ENCODE measurements at regions not wholly inside any gene's neighbourhood (a gene's known extent, or its start where the extent isn't known, plus 50 kb on each side); places are given as distances from the start of the nearest gene placed in this dataset.
"Not testable (repeated sequence)": the region's sequence is repeated elsewhere in the genome, so short reads cannot be mapped to it uniquely, and the experiment has no call there.

DNA sequence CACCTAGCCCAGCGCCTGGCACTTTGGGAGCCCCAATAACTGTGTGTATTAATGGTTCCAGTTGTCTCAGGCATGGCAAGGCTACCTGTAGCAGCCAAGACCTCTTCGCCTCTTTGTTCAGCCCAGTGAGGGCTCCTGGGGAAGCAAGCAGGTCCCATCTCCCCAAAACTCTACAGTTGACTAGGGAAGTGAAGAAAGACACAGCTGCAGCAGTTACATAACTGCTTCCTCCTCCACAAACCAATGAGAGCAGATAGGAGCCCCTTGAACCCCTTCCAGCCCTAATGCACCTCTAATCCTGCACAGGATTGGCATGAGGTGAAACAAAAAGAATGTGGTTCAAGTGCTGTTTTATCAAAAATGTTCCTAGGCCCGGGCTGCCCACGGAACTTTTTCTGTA lies 100.5 kb downstream of the SYF2 start:
- DNase-seq: no peak

DNA sequence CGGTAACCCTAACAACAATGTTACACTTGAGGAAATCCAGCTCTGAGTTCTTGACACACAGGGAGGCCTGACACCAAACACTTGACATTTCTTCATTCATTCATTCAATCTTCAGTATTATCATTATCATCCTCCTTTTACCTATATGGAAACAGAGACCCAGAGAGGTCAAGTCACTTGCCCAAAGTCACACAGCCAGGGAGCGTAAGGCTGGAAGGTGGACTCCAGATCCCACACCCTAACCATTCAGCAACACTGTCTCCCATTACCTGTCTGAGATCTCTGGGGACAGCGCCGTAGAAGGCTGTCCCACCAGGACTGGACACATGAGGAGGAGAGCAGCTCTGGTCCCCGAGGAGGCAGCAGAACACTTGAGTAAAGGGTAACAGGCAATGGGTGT lies 101.4 kb downstream of the SYF2 start:
- no peak for DNase-seq

DNA sequence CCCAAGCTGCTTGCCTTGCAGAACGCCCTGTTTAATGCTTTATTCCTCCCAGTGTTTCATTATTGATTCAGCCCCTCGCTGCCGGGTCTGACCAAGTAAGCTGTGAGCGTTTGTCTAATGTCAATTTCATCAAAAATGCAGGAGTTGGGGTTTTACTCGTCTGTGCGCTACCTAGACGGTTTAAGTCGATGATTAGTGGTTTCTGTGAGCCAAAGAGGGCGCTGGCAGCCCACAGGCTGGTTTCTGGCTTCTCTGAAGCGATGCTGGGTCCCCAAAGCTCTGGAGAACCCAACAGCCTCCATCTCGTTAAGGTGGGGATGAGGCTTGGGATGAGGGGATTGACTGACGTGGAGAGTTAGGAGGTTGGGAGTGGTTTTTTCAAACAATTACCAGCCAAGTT lies 102.9 kb downstream of the SYF2 start:
- DNase-seq: no peak

DNA sequence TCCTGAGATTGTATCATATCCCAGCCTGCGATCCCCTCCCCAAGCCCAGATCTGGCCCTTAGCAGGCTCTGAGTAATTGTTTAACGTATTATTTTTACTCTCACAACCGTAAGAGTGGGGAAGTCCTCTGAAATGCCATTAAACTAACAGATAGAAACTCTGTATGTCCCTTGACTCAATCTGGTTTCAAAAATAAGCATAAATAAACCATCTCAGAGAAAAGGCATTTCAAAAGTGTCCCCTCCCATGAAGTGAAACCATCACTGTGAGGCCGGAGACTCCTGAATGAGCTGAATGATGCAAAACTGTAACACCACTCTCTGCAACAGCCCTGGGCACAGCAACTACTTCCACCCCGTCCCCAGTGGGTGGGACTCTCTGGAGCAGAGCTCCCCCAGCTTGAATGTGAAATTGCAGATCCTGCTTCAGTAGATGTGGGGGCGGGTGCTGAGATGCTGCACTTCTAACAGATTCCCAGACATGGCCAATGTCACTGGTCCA lies 104.1 kb downstream of the SYF2 start:
- no peak for DNase-seq

DNA sequence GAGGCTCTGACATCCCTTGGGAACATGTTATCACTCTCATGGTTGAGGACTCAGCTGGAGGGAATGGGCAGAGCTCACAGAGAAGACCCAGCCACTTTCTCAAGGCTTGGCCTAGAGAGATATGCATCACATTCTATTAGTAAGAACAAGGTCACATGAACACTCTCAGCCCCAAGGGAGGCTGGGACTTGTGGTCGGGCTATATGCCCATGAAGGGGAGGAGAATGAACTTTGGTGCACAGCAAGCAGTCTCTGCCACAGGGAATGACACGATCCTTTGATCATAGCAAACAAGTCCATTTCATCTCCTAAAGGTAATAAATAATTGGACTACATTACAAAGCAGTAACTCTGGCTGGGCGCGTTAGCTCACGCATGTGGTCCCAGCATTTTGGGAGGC lies 105.7 kb downstream of the SYF2 start:
- no peak for DNase-seq

DNA sequence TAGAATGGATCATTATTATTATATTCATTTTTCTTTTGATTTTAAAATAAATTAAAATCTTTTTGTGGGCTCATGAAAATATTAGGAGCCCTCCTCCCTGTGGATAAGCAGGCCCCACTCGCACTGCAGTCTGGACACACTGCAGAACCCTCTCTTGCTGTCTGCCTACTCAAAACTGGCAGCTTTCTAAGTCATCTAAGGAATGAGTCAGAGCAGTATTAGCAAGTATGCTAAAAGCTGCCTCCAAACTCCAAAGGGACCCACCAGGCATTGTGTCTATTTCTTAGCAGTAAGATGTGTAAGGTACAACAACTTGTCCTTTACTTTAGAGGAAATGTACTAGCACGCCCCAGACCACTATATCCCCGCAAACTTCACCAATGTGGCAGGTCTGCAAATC lies 108.8 kb downstream of the SYF2 start:
- no peak for DNase-seq

DNA sequence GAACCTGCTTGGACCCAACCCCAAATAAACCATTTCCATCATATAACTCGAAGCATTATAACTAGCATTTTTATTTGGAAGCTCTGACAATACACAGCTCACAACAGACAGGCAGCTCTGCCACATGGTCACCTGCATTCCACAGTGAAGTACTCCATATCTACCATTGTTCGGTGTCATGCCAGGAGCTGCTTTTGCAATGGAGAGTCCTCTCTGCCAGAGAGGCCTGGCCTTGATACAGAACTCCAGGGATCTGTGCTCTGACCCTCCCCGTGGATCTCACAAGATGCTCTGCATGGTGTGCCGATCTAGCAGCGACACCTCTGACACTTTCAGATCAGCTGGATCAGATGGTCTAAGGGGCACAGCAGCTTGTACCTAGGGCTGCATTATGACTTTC lies 109.6 kb downstream of the SYF2 start:
- DNase-seq: no peak

DNA sequence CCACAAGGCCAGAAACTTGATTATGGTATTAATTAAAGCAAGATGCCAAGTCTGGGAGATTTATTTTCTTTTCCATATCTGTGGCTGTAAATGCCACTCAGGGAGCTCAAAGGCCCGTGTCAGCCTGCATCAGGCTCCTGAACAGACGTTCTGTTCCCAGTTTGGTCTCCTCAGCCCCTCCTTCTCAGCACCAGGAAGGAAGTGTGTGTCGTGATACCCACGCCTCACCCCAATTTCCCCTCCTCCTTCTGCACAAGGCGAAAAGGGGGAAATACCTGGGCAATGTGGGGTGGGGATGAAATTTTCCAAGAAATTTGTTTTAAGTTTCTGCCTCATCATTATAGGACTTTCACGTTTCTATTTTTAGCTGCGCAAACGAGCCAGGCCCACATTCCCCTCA lies 112.0 kb downstream of the SYF2 start:
- DNase-seq: no peak

DNA sequence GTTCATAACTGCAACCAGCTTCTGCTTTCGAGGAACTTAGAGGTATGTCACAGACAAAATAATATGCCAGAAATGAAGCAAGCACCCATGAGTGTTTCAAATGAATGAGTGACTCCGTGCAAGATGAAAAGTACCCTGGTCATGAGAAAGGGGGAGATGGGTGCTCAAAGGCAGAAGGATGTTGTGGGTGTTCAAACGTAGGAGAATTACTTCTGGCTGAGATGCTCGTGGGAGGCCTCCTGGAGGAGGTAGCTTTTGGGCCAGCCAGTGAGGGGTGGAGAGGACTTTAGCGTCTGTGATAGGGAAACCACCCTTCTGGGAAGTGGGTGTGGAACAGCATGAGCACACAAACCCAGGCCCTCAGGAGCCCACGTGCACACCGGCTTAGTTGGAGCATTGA lies 113.8 kb downstream of the SYF2 start:
- DNase-seq: no peak

DNA sequence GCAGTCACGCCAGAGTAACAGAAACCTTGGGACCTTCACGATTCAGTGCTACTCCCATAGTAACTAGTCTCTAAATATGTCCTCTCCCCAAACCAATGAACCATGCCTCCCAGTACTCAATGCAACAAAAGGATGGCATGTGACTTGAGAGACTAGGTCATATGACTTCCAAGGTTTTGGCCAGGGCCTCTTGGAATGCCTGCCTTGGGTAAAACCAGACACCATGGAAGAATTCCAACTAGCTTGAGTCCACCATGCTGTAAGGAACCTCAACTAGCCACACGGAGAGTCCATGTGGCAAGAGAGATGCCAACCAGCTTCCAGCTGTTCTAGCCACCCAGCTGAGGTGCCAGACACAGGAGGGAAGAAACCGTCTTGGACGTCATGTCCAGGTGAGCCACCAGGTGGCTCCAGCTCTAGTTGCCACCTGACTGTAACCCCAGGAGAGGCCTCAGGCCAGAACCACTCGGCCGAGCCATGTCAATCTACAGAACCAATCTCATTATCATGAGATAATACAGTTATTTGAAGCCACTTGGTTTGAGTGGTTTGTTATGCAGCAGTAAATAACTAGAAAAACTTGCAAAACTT lies 115.0 kb downstream of the SYF2 start:
- DNase-seq: no peak

DNA sequence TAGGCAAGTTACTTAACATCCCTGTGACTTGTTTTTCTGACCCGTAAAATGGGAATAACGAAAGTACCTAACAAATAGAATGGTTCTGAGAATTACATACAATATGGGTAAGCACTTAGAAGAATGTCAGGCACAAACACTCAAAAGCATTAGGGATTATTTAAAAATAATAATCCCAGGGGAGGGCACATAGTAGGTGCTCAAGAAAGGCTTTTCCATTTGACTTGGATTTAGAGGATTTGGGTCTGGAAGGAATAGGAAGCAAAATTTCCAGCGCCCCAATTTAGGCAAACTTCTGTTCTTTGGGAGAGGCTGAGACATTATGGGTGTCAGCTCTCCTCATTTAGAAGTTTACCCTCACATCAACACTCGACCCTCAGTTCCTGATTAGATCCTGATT lies 115.5 kb downstream of the SYF2 start:
- no peak for DNase-seq

DNA sequence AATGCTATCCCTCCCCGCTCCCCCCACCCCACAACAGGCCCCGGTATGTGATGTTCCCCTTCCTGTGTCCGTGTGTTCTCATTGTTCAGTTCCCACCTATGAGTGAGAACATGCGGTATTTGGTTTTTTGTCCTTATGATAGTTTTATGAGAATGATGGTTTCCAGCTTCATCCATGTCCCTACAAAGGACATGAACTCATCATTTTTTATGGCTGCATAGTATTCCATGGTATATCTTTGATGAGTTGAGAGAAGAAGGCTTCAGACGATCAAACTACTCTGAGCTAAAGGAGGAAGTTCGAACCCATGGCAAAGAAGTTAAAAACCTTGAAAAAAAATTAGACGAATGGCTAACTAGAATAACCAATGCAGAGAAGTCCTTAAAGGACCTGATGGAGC lies 116.2 kb downstream of the SYF2 start:
- not testable (repeated sequence) for DNase-seq

DNA sequence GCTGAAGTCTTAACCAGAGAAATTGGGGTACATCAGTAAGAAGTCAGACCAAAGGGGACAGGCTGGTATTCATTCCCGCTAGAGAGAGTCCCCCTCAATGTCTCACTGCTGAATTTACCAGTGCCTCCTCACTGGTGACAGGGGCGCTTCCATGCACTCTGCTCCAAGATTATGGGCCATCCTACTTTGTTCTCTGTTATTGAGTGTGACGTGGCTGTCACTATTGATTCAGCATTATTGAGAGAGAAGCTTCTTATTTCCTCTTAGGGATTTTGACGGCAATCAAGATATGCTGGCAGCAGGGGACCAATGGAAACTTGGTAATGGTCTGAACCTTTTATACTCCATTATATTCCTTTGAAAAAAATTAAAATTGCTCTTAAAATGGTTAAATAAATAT lies 118.6 kb downstream of the SYF2 start:
- DNase-seq: no peak

DNA sequence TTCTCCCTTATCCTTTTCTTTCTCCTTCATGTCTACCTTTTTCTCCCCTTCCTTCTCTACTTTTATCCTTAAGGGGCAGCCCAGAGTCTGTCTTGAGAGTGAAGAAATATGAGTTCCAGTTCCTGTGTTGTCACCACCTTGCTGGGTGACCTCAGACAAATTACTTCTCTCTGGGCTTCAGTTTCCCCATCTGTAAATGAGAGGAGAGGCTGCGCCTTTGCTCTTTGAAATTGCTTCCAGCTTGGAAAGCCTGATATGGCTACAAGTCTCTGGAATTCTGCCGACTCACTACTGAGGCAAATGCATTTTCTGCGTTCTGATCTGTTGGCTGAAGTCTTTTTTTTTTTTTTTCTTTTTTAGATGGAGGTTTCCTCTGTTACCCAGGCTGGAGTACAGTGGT lies 119.2 kb downstream of the SYF2 start:
- DNase-seq: no peak

DNA sequence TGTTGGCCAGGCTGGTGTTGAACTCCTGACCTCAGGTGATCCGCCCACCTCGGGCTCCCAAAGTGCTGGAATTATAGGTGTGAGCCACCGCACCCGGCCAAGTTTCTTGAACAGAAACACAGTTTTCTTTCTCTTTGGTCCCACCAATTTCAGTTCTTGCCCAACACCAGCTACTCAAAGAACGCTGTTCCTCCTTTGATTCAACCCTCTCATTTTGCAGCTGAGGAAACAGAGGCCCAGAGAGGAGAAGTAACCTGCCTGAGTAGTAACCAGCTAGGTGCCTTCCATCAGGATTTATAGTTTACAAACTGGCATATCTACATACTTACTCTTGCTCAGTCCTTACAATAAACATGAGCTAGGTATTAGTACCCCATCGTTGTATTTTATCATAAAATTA lies 119.9 kb downstream of the SYF2 start:
- no peak for DNase-seq

DNA sequence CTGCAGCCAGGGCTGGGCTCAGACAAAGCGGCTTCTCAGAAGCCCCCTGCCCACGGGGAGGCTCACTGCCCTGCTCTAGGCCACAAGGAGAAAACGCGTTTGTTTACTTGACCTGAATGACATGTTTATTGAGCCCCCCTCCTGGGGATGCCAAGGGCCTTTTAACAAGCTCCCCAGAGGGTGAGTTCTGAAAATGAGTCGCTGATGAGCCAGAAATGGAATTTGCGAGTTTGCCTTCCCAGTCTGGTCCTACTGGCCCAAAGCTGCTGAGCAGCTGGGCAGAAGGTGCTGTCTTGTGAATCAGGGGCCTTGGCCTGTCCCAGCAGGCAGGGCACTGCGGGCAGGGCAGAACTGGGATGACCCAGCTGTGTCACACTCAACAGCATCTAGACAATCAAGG lies 120.6 kb downstream of the SYF2 start:
- no peak for DNase-seq

DNA sequence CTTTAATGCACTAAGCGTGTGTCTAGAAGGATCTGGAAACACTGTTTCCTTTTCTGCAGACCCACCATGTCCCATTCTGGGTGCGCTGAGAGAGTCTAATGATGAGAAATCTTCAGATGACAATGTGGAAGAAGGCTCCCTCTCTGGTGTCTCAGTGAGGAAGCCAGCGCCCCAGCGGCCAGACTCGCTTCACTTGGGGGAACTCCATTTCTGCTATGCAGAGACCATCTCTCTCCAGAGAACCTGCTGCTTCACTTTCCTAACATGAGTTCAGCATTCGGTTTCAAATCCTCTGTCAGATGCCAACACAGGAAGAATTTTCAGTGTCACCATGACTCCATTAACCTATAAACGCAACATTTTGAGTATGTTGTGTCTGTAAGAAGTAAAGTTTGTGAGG lies 121.8 kb downstream of the SYF2 start:
- DNase-seq: no peak

DNA sequence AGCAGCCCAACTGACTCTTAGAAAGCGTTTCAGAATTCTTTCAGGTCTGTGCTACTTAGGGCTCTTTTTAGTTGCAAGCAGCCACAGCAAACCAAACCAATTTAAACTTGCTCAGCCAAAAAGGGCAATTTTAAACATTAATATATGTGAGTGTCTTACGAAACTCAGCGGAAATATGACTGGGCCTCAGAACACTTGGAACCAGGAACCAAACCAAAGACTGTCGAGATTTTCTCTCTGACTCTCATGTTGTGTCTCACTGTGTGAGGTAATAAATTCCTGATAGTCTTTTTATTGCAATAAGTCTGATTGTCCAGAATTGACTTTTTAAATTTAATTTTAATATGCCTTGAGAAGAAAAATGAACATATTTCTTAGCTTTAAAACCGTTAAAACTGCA lies 122.3 kb downstream of the SYF2 start:
- no peak for DNase-seq

DNA sequence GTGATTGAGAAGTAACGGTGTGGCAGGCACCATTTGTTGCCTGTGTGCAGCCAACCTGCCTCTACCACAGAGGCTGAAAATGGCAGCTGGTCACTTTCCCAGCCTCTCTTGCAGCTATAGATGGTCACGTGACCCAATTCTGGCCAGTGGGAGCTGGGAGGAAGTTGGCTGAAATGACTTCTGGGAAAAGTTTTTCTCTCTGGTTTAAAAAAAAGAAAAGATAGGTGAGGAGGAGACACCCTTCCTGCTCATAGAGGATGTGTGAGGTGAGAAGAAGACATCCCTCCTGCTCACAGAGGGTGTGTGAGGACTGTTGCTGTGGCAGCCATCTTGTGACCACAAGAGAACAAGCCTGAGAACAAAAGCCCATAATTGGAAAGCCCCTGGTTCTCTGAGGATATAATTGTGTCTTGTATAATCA lies 122.8 kb downstream of the SYF2 start:
- no peak for DNase-seq

DNA sequence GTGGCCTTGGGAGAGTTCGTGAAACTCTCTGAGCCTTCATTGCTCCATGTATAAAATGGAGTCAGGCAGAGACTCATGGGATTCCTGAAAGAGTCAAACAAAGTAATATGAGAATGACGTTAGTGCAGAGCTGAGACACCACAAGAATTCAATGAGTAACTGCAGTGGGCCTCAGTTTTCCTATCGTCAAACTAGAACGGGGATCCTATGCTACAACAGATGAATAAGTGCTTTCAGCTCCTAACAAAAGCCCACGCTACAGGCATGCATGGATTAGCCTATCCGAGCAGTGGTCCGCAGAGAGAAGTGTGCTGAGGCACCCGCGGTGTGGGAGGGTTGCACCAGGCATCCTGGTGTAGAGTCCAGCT lies 124.7 kb downstream of the SYF2 start:
- no peak for DNase-seq

DNA sequence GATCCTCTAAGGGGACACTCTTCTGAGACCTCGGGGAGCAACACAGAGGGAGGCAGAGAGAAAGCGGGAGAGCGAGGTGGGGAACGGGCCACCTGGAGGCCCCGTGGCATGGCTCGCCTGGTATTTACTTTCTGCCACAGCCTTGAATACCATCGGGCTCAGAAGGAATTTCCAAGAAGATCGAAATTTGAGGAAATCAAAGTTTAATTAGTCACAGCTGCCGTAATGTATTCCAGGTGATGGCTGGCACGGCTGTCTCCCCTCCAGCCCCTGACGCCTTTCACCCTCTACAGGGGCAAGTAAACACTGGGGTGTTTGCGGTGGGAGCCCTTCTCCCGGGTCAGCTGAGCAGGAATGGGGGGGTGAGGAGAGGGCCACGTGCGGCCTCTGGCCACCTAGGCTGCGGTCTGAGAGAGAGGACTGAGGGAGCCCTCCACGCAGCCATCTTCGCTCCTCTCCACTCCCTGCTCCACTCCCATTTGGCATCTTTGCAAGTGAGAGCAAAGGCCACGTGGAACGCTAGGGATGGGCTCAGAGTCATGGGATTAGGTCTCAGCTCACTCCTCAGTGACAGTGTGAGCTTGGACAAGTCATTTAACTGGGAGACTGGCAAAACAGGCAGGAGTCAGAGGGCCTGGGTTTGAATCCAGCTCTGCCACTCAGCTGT lies 125.2 kb downstream of the SYF2 start:
- DNase-seq: no peak

DNA sequence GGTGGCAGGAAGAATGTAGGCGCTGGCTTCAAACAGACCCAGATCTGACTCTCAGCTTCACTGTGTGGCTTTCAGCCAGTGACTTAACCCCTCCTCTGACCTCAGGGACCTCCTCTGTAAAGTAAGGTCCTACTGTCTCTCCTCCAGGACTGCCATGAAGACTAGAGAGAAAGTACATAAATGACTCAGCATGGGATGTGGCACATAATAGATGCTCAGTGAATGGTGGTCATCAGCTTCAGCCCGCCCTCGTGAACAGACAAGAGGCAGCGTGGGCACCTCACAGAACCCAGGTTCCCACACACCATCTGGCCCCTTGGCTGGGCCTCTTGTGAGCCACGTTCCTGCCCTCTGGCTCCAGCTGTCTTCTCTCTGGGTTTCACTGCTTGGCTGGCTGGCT lies 126.0 kb downstream of the SYF2 start:
- DNase-seq: no peak

DNA sequence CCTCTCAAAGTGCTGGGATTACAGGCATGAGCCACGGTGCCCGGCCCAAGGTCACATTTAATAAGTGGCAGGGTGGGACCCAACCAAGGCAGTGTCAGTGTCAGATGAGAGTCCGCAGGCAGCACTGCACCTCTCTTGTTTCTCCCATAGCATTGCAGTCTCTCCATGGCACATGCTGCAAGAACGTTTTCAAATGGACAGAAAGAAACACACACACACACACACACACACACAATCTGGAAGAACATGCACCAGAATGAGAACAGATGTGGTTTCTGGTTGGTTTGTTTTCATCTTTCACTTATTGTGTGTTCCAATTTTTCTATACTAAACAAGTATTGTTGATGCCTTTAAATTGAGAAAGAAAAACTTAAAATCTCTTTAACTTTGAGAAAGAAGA lies 126.5 kb downstream of the SYF2 start:
- no peak for DNase-seq

DNA sequence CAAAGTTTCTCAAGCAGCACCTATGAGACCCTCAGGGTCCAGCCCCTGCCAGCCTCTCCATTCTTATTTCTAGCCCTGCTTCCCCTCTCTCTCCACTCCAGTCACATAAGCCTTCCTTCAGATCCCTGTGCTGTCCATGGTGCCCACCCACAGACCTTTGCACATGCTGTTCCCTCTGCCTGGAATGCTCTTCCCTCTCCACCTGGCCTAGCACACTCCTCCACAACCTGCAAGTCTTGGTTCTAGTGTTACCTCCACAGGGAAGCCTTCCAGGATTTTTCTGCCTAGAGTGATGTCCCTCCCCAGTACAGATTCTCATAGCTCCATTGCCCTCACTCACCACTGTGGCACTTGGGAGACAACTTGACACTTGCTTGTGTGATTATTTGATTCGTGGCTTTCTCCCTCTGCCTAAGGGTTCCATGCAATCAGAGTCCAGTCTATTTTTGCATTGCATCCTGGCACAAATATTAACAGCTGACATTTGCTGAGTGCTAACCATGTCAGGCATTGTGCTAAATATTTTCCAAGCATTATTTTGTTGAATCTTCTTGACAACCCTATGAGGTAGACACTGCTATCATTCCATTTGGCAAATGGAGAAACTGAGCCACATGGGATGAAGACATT lies 127.3 kb downstream of the SYF2 start:
- no peak for DNase-seq
